ENCODE measurements at regions not wholly inside any gene's neighbourhood (a gene's known extent, or its start where the extent isn't known, plus 50 kb on each side); places are given as distances from the start of the nearest gene placed in this dataset.
"Not testable (repeated sequence)": the region's sequence is repeated elsewhere in the genome, so short reads cannot be mapped to it uniquely, and the experiment has no call there.

GRCh38 chr9:41053666-41054363 lies 74.7 kb downstream of the FOXD4L6 start:
- TF ChIP-seq CTCF (IDR thresholded peaks at IDR 0.05); POLR2AphosphoS5 (IDR thresholded peaks at IDR 0.05; ENCODE audit: low read depth, low read length); TCF7L2 (IDR thresholded peaks at IDR 0.05; ENCODE audit: low read depth, low read length); REST (IDR thresholded peaks at IDR 0.05; ENCODE audit: insufficient read depth in 1 of 2, low read depth in 2 of 2, low read length in 1 of 2): not testable (repeated sequence)
